Amniotic epithelial cell (primary cell): ENCODE measurements at regions not wholly inside any gene's neighbourhood (a gene's known extent, or its start where the extent isn't known, plus 50 kb on each side); places are given as distances from the start of the nearest gene placed in this dataset.
"Not testable (repeated sequence)": the region's sequence is repeated elsewhere in the genome, so short reads cannot be mapped to it uniquely, and the experiment has no call there.

Experiments used
- DNase-seq: peaks from one replicate; pipeline ENCODE4 v3.0.0-alpha.2; 2010; ENCODE audit warnings: low read depth

DNA sequence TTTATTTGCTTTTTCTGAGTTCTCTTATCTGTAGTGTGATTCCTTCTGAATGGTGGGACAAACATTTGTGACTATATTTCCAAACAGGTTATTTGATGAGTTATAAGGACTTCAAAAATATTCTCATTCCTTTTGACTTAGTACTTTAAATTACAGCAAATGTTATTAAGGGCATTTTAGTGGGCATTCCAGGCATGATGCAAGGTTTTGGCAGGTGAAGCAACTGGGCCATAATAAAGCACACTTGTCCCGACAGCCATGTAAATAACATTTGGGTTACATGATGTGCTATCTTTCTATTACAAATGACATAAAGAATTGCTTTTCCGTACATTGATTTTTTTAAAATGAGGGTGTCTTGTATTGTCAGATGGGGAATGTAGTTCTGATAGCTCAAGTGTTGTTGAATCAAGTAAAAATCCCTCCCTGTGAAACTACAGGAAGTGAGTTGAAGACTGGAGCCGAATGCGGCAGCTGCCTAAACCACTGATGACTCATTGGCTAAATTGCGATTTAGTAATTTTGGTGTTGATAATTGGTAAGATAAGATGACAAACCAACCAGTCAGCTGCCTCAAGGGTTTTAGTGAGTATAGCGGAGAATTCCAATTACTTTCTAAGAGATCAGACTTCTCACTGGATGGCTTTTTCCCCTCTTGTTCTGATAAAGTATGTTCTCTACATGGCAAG lies 231.3 kb upstream of the NPY start:
- DNase-seq: peak; percentile 92

DNA sequence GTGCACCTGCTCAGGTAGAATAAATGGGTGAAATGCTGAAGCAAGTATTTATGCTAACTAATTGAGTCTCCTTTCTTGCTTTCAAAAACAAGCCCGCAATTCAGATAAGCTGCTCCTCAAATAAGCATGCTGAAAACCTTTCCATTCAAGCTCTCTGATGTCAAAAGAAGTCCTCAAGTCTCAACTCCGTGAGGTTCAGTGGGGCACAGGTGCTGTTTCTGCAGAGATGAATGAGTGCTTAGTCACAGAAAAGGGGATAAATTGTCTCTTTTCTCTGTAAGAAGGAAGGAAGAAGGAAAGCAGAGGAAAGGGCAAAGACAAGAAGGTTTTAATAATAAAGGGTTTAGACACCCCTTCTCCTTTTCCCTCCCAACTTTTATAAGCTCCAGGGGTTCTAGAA lies 229.8 kb upstream of the NPY start:
- DNase-seq: no peak

DNA sequence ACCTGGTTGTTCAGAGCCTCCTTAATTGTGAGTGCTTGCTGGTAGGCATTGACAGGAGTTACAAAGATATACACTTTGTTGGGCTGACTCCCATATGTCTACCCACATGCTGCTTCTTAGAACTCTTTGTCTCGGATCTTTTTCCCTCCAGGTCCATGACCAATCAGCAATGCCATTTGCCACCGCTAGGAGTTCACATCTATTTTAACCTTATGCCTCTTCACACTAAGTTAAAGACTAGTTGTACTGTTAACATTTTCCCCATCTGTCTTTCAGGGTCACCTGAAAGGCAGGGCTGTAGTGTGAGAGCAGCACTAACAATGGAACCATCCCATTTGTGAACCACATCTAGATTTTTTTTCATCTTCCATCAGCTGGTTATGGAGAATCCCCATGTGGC lies 226.7 kb upstream of the NPY start:
- no peak for DNase-seq

DNA sequence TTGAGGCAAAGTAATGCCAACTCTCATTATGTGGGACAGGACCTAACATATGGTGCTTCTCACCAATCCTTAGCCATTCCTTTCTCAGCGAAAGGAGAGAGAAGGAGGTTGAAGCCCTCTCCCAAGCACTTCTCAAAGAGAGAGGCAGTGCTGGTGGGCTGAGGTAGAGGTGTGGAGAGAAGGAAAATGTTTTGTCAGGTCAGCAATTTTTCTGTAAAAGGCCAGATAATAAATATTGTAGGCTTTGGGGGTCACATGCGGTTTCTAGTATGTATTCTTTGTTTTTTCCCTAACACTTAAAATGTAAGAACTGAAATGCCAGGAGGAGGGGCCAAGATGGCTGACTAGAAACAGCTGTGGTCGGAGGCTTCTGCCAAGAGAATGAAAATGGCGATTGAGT lies 225.0 kb upstream of the NPY start:
- no peak for DNase-seq

DNA sequence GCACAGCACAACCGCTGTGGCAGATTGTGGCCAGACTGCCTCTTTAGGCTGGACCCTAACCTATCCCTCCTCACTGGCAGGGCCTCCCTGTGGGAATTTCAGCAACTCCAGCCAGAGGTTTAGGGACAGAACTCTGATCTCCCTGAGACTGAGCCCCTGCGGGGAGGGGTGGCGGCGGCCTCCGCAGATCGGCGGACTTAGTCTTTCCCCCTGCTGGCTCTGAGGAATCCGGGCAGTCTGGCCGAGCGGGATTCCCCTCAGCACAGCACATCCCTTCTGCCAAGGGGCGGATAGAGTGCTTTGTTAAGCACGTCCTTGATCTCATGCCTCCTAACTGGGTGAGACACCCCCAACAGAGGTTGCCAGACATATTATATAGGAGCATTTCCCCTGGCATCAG lies 224.2 kb upstream of the NPY start:
- no peak for DNase-seq

DNA sequence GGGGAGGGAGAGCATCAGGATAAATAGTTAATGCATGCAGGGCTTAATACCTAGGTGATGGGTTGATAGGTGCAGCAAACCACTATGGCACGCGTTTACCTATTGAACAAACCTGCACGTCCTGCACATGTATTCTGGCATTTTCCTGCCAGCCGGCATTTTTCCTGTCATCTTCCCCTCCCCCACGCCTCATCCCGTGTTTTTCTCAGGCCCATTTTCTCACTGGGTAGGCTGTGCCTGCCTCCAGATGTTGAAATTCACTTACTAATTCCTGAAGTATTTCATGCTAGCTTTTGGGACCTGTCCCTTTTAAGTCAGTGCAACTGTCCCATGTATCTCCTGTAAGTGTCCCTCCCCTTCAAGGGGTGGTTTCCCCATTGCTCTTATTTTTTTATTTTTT lies 220.3 kb upstream of the NPY start:
- no peak for DNase-seq

DNA sequence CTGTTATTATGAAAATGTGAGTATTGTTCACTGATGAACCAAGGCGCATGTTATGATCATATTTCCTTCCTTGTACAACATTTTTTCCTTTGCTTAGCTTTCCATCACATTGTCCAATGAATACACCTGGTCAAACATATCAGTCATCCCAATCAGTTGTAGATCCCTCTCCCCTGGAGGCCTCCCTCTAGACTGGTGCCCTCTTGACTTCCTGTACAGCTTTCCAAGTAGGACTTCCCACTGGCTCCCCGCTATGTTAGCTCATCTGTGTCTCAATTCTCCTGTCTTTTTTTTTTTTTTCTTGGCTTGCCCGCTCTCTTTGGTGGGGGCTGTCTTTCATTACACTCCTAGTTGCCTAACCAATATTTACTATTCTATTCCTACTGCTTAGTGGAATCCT lies 214.2 kb upstream of the NPY start:
- DNase-seq: no peak

DNA sequence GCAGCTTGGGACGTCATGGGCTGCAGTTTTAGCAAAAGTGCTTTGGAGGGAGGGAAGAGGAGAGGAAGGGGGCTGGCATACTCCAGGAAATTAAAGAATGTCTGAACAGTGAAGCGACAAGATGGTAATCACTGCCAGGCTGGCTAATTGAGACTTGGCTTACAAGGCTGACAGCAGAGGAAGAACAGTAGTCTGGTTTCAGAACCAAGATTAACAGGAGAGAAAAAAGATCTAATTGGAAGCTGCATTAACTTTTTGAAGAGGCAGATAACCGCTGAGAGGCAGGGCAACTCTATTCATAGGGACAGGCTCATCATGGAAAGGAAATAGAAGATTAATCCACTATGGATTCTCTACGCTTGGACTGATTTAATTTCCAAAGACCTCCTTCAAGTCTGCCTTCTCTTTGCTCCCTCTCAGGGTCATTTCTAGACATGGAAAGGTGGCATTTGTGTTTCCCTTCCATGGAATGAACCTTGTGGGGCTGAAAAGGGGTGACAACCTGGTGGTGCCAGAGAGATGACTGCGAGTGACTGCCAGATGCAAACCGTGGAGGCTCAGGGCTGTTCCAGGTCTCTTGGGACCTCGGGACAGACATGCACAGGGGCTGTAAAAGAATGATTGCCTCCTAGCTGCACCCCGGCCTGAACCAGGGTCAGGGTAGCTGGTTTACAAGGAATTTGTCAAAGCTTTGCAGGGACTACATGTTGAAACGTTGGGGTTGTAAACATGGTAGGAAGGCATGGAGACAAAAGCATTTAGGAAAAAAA lies 210.2 kb upstream of the NPY start:
- DNase-seq: no peak

DNA sequence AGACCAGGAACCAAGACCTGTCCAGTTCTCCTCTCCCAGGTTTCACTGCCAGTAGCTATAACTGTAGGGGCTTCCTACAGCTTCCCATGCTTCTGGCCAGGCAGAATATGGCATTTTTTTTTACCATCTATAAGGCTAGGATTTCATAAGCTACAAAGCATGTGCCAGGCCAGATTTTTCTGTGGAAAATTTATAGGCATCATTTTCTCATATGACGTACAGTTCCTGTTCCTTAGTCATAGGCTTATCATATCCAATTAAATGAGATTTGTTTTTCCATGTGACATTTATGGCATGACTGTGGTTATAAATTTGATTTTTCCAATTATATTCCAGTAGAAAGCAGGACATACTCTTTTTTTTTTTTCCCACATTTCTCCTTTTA lies 208.6 kb upstream of the NPY start:
- peak; percentile 65 for DNase-seq

DNA sequence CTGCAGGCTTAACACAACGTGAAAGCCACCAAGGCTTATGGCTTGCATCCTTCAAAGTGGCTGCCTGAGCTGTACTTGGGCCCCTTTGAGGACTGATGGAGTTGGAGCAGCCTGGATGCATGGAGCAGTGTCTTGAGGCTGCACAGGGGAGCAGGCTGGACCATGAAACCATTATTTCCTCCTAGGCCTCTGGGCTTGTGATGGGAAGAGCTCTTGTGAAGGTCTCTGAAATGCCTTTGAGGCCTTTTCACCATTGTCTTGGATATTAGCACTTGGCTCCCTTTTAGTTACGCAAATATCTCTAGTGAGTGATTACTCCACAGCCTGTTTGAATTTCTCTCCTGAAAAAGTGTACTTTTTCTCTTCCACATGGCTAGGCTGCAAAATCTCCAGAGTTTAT lies 201.2 kb upstream of the NPY start:
- DNase-seq: no peak

DNA sequence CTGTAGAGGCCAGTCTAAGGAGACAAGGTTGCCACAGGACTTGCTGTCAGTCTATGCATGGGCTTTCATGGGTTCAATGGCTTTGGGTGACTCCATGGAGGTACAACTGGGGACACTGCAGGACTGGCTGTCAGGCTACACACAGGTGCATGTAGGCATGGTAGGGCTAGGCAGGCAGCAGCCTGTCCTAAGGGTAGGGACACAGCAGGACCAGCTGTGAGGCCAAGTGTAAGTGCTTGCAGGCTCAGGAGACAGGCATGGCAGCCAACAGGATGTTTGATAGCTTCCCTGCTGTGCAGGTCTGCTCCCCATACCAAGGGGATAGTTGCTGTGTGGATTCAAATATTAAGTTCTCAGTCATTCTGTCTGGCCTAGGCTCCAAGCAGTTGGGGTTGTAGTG lies 181.0 kb upstream of the NPY start:
- no peak for DNase-seq

DNA sequence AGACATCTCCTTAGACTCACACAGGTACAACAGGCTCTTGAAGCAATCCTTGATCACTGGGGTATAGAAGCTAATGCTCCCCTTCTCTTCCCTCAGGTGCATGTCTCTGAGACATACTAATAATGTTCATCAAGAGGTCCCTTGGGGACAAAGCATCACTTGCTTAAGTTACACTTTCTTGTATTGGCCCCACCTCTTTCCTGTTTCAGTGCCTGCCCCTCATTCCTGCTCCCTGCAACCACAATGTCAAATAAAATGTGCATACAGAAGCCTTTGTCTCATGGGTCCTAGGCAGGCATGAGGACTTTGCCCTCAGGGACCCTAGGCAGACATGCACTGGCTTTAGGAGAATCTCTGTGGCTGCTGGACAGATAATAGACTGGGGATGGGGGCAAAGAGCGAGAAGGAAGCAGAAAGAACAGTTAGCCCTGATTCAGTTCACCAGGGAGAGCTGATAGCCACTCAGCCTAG lies 175.0 kb upstream of the NPY start:
- no peak for DNase-seq

DNA sequence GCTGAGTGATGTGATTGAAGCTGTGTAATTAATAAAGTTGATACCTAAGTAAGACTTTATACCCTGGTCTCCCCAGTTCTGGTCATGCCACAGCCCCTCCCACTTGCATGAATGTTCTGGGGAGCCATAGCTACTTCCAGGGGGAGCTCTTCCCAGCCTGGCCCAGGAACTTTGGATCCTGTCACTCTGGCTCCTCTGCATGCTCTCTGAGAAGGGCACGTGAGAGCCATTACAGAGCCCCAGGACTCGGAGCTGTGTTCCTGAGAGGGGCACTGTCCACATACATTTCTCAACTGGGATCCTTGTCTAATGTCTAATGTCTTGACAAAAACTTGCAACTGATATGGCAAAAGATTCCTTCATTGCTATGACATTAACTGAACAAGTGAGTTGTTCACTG lies 173.9 kb upstream of the NPY start:
- DNase-seq: no peak

DNA sequence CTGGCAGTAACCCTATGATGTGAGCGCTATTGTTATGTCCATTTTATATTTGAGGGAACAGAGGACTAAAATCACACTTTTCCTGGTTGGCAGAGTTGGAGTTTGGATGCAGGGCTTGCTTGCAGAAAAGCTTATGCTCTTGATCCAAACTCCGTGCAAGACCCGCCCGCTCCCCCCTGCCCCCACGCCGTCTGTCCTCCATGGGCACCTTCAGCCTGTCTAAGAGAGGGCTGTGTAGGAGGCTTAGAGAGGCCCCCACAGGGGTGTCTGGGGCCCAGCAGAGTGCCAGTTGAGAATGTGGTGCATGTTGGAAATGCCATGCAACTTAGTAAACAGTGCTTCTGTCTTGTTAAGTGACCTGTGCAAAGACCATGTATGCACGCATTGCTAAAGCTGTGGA lies 170.5 kb upstream of the NPY start:
- DNase-seq: no peak

DNA sequence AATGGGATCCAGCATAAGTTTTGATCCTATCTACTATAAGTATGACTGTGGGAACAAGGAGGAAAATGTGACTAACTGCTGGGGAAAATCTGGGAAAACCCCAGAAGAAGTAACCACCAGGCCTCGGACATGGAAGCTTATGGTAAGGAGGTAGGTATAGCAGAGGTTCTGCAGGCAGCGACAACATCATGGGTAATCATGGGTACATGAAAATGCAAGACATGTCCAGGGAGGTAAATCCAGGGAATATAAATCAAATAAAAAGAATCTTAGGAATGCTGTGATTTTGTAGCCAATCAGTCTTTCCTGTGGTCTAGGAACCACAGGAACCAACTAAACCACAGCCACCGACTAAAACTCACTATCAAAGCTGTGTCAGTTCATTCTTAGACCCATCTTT lies 168.3 kb upstream of the NPY start:
- DNase-seq: peak; percentile 38

DNA sequence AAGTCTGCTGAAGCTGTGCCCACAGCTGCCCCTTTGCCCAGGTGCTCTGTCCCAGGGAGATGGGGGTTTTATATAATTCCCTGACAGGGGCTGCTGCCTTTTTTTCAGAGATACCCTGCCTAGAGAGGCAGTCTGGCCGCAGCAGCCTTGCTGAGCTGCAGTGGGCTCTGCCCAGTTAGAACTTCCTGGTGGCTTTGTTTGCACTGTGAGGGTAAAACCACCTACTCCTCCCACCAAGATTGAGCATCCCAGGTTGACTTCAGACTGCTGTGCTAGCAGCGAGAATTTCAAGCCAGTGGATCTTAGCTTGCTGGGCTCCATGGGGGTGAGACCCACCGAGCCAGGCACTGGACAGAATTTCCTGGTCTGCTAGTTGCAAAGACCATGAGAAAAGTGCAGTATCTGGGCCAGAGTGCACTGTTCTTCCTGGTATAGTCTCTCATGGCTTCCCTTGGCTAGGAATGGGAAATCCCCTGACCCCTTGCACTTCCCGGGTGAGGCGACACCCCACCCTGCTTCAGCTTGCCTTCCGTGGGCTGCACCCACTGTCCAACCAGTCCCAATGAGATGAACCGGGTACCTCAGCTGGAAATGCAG lies 166.0 kb upstream of the NPY start:
- DNase-seq: not testable (repeated sequence)

DNA sequence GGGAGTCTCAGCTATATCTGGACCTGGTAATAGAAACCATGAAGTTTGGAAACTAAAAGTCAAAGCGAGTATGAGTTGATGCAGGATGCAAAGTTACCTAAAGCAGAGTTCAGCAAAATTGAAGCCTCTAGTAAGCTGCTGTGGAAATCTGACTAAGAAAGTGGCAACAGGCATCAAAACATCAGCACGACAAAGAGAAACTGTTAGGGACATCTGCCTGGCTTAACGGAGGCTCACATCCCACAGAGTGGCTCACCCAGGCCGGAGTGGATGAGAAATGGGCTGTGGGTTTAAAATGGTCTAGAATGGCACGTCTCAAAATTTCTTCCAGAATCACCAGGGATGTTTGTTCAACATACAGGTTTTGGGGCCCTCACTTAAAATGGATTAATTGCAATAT lies 164.1 kb upstream of the NPY start:
- no peak for DNase-seq

DNA sequence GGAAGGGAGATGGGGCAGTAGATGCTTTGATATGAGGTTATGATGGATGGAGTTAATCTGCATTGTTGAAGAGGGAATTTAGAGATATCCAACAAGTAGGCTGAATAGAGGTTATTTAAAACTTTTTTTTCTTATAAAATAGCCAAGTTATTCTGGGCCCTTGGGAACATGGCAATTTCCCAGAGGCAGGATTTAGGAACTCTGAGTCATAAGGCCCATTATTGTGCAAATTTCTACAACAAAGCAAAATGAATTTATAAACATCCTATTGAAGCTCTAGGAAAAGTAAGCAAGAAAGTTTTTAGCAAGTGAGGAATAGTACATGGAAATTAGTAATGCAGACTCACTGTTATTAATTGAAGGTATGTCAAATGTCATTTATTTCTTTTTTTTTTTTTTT lies 160.9 kb upstream of the NPY start:
- DNase-seq: peak; percentile 76

DNA sequence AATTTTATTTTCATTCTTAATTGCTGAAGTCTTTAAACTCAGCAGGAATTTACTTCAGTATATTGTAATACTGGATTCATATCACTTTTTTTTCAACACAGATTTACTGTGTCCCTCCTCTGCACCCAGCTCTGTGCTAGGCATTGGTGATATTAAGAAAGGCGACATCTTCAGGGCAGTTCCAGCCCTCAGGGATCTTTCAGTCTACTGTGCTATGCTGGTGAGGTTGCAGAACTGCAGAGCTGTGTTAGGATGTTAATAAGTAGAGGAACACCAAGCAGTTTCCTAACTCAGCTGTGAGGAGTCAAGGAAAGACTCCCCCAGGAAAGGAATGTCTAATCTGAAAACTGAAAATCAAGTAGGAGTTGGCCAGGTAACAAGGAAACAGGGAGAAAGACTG lies 158.2 kb upstream of the NPY start:
- no peak for DNase-seq

DNA sequence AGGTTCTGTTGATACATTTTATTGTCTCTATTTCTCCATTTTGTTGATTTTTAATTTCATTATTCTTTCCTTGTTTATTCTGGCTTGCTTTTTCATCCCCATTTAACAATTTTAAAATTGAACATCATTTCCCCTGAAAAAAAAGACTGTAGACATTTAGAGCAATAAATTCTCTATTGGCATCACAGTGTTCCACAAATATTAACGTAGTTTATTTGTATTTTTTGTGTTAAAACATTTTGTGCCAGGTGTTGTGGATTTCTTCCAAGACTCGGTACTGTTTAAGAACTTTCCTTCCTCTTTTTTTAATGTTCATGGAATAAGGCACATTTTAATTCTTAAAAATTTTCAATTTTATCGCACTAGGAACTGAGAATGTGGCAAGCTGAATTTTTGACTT lies 156.1 kb upstream of the NPY start:
- no peak for DNase-seq

DNA sequence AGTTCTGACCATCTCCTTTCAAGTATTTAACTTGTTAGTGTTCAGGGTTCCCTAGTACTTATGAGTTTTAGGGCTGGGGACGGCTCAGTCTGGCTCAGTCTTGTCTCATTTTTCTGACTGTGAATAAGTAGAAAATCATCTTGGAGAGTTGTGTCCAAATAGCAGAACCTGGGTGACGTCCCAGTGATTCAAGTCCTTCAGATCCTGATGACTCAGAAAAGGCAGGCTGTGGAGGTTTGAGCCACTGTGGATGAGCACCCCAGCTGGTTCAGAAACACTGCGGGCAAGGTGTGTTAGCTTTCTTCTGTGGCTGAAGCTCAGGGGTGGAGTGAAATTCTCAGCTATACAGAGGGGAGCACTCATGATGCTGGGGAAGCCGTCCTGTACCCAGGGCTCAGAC lies 154.4 kb upstream of the NPY start:
- peak; percentile 85 for DNase-seq

DNA sequence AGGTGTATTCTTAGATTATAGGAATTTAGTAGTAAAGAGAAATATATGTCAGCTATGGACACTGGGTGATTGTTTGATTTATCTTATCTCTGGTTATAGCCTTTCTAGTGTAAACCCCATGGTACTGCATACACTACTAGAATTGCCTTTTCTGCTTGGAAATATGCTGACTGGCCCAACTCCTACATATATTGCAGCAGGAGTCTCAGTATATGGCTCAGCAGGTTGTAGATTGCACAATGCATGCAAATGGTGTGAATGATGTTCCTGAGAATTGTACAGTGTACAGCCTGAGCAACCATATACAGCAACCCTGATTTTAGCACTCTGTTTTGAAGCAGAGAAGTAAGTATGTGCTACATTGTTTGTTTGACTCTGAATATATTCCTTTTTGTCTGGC lies 153.4 kb upstream of the NPY start:
- DNase-seq: peak; percentile 46

DNA sequence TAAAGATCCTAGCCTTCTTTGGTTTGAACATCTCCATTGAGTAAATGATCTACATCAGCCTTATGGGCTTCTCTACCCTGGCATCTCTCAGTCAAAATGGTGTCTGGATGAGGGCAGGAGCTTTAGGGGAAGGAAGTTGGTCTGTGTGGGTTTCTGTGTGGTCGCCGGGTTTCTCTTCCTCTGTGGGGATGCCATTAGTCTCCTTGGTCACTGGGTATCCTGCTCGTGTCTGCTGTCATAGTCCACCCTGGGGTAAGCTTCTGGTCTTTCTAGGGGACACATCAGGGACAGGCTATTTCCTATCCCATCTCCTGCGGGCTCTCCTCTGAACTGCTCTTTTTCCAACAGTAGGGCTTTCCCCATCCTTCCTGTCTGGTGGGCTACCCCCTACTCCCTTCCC lies 150.3 kb upstream of the NPY start:
- DNase-seq: no peak

DNA sequence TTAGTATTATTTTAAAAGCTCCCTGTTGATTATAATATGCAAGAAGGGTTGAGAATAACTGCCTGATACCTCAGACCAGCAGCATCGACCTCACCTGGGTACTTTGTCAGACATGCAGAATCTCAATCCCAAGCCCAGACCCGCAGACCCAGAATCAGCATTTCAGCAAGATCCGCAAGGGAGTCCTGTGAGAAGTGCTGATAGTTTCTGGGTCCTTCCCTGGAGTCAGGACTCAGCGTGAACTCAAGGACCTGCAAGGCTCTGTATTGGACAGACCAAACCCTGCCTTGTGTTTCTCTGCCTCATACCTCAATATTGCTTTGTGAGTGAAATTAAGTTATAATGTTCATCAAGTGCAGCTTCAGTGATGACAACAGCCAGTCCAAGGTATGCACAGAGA lies 149.5 kb upstream of the NPY start:
- no peak for DNase-seq
